ACC112 (cell line): ENCODE measurements at regions not wholly inside any gene's neighbourhood (a gene's known extent, or its start where the extent isn't known, plus 50 kb on each side); places are given as distances from the start of the nearest gene placed in this dataset.
A peak's percentile ranks its signal among the peaks of the same experiment; 100 is the strongest.

Experiments
- H2AFZ ChIP-seq: fragments of 200-600 bp; sonication (generic); one replicate; pipeline ENCODE4 v1.6.0; 2017; ENCODE audit warnings: antibody characterized with exemption, low read length; ENCODE audit not compliant: unreplicated experiment
- H3K27ac ChIP-seq: fragments of 200-600 bp; sonication (generic); 2 replicates; pipeline ENCODE4 v1.5.1; 2014; ENCODE audit warnings: low read depth, mild to moderate bottlenecking, antibody characterized with exemption, low read length, moderate library complexity
- H3K27me3 ChIP-seq: fragments of 200-600 bp; sonication (generic); 2 replicates; pipeline ENCODE4 v1.6.1; 2014; ENCODE audit warnings: mild to moderate bottlenecking, antibody characterized with exemption, low read length, moderate library complexity, mixed read lengths; ENCODE audit not compliant: insufficient read depth
- H3K36me3 ChIP-seq: fragments of 200-600 bp; sonication (generic); 2 replicates; pipeline ENCODE4 v1.6.1; 2016; ENCODE audit warnings: mild to moderate bottlenecking, antibody characterized with exemption, low read length, moderate library complexity, mixed read lengths; ENCODE audit not compliant: insufficient read depth
- H3K4me1 ChIP-seq: fragments of 200-600 bp; sonication (generic); one replicate; pipeline ENCODE4 v1.6.1; 2016; ENCODE audit warnings: low read length, mixed read lengths; ENCODE audit not compliant: insufficient read depth, unreplicated experiment, control insufficient read depth
- H3K4me3 ChIP-seq: fragments of 200-600 bp; sonication (generic); 2 replicates; pipeline ENCODE4 v1.5.1; 2014; ENCODE audit warnings: mild to moderate bottlenecking, low read depth, low read length
- H3K79me2 ChIP-seq: fragments of 200-600 bp; sonication (generic); one replicate; pipeline ENCODE4 v1.6.0; 2016; ENCODE audit warnings: low read length; ENCODE audit not compliant: control insufficient read depth, unreplicated experiment, insufficient read depth

GRCh38 chr6:6725468-6726209, 137.1 kb downstream of the LY86 start:
- no peaks in the 10 kb centered on the region for H3K27me3 ChIP-seq
- H3K36me3 ChIP-seq = no peaks in the 10 kb centered on the region
- H3K4me1 ChIP-seq = peaks cover 15% of the 10 kb centered on the region
- no peaks in the 10 kb centered on the region for H3K79me2 ChIP-seq
- H2AFZ ChIP-seq = no peak overlapping the region
- no peak overlapping the region for H3K4me3 ChIP-seq
- H3K27ac ChIP-seq = no peak overlapping the region

DNA sequence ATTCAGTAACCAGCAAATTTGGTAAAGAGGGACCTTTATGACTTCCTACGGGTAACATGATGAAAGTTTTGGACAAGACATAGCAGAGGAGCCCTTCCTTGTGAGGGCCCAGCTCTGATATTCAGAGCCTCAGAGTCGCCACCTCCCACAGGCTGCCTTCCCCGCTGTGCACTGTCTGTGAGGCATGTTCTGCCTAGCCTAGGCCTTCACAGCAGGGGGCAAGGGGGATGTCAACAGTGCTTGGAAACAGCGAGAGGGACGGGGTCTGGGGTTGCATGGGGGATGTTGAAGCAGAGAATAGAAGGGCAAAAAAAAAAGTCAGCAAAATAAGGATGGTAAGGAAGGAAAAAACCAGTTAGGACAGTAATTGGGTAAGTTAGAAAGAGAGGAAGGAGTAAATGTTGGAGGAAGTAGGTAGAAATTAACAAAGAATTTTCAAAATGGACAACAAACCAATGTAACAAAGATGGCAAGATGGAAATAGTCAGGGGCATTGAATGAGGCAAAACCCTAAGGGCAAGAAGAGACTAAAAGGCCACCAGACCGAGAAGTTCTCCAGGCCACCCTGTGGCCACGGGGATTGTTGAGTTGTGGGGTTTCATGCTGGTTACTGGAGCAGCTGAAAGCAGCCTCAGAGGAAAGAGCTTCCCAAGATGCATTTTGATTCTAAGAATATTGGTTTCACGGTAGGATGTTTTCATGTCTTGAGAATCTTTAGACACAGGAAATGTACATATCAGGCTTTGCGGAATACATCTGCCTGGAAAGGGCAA, 139.8 kb downstream of the LY86 start:
- Histone ChIP-seq H3K4me3 (no peak overlapping the region), H3K27me3 (no peaks in the 10 kb centered on the region), H3K27ac (no peak overlapping the region), H3K36me3 (no peaks in the 10 kb centered on the region), H3K79me2 (no peaks in the 10 kb centered on the region), H2AFZ (no peak overlapping the region), H3K4me1 (peaks cover 17% of the 10 kb centered on the region)

DNA sequence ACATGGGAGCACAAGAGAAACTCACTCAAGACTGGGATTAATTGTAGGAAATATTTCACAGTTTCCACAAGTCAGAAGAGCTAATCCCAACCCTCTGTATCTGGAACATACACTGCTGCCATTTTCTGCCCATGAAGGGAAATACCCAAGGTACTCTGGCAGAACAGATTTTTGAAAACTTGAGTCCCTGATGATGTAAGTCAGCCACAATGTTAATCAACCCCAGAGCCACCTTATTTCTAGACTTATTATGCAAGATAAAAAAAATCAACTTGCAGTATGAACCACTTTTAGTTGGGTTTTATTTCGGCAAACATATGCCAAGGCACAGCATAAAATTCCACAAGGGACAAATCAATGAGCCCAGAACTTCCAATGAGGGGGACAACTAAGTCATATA, 141.5 kb downstream of the LY86 start:
- no peak overlapping the region for H3K27ac ChIP-seq
- H3K4me1 ChIP-seq = peaks cover 11% of the 10 kb centered on the region
- H3K4me3 ChIP-seq = no peak overlapping the region
- H3K36me3 ChIP-seq = no peaks in the 10 kb centered on the region
- no peaks in the 10 kb centered on the region for H3K79me2 ChIP-seq
- H3K27me3 ChIP-seq = no peaks in the 10 kb centered on the region
- H2AFZ ChIP-seq = no peak overlapping the region

DNA sequence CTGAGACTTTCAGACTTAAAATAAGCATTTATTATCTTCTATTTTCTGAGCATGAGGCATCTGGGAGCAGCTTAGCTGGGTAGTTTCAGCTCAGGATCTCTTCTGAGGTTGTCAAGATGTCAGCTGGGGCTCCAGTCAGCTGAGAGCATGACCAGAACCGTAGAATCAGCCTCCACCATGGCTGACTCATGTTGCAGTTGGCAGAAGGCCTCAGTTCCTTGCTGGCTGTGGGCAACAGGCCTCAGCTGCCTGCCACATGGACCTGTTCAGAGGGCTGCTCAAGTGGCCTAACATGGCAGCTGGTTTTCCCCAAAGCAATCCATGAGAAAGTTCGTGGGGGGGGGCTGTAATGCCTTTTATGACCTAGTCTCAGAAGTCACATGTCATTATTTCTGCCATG, 142.3 kb downstream of the LY86 start:
- peak overlapping the region; percentile 52 for H2AFZ ChIP-seq
- no peaks in the 10 kb centered on the region for H3K36me3 ChIP-seq
- no peak overlapping the region for H3K4me3 ChIP-seq
- H3K79me2 ChIP-seq = no peaks in the 10 kb centered on the region
- peaks cover 9% of the 10 kb centered on the region for H3K4me1 ChIP-seq
- H3K27ac ChIP-seq = no peak overlapping the region
- H3K27me3 ChIP-seq = no peaks in the 10 kb centered on the region

DNA sequence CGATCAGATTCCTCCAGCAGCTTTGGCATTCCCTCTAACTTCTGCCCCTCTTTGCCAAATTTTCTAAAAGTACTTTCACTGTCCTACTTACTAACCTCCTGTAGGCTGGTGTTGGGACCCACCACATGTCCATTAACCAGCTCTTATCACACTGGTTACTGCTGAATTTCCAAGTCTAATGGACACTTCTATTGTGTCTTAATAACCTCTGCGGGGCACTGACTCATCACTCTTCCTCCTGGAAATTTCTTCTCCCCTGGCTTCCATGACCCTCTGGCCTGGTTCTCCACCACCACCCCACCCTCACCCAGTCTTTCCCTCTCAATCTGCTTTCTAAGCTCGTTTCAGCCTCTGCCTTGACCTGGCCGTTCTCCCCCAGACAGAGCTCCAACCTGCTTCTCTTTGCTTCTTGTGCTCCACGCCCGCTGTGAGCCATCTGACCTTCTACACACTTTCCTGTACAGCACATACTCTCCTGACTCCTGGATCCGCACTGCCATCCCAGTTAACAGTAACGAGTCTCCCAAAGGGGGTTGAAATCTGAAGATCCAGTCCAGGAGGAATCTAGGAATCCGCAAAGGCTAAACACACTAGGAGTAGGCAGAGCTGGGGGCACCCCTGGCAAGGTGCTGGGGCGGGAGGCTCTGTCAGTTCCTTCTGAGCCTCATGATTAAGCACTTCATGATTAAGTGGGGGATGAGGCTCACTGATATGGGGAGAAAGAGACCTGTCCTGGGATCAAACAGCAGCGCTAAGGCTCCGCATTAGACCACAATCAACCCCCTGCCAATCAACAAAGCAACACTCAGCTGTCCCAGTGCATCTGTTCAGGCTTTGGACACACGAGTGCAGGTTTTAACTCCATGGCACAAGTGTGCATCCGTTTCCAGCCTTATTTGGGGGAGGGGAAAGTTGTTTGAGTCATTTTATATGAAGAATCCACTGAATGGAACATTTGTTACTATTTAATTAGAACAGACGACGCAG, 146.3 kb downstream of the LY86 start:
- H3K27me3 ChIP-seq = peaks cover 18% of the 10 kb centered on the region; the same call in 1 of the 2 replicates
- no peaks in the 10 kb centered on the region for H3K79me2 ChIP-seq
- H2AFZ ChIP-seq = no peak overlapping the region
- H3K36me3 ChIP-seq = no peaks in the 10 kb centered on the region
- H3K4me1 ChIP-seq = peaks cover 9% of the 10 kb centered on the region
- no peak overlapping the region for H3K4me3 ChIP-seq
- no peak overlapping the region for H3K27ac ChIP-seq

DNA sequence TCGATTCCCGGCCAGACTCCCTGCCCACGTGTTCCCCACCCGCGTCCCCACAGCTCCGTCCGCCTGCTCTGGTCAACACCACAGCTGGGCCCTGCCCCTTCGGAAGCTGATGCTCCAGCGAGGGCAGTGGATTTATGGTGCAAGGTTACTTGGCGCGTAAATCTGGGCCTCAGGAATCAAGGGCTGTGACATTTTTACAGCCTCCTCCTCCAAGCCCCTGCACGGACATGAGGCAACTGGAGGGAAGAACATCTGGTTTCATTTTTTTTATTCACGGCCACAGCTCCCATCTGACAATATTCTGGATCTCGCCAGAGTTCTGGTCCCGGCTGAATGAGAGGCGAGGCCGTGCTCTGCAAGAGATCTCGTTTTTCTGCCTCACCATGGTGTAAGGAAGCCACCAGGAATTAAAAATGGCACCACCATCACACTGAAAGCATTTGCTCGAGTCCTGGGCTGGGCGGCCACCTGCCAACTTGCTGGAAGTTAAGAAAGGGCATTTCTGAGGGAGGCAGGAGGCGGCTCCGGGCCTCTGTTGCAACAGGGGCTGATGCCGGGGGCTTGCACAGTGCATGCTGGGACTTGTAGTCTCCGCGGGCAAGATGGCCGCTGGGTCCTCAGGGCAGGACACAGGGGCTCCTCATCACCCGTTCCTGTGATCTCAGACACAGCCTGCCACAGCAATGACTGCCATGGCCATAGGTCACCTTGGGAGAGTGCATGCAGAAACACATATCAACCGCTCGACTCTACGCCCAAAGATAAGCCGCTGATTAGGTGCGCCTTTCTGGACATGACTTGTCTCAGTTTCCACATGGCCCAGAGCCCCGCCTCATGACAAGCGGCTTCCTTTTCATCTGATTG, 148.5 kb downstream of the LY86 start:
- Histone ChIP-seq H2AFZ (peak overlapping the region; percentile 85), H3K4me1 (peaks cover 3% of the 10 kb centered on the region), H3K79me2 (no peaks in the 10 kb centered on the region), H3K4me3 (peak overlapping the region; percentile 69), H3K36me3 (no peaks in the 10 kb centered on the region), H3K27ac (no peak overlapping the region), H3K27me3 (peaks cover 21% of the 10 kb centered on the region; the same call in 1 of the 2 replicates)

GRCh38 chr6:6737671-6738070, 149.2 kb downstream of the LY86 start:
- Histone ChIP-seq H3K4me1 (peaks cover 3% of the 10 kb centered on the region), H3K4me3 (no peak overlapping the region), H3K27me3 (peaks cover 21% of the 10 kb centered on the region; the same call in 1 of the 2 replicates), H3K79me2 (no peaks in the 10 kb centered on the region), H3K27ac (no peak overlapping the region), H3K36me3 (no peaks in the 10 kb centered on the region), H2AFZ (peak overlapping the region; percentile 62)

DNA sequence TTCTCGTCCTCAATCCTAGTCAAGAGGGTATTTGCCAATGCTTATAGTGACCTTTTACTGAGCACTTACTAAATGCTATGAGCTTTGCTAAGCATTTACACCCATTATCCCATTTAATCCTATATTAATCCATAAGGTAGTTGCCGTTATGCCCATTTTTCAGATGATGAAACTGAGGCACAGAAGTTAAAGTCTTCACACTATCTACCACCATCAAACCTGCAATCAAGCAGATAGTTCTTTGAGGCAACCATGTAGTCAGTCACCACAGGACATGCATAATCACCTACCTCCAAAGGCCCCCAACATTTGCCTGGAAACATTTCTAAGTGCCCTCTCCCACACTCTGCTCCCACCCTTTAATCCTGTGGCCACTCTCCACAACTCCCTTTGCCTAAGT, 149.6 kb downstream of the LY86 start:
- peaks cover 21% of the 10 kb centered on the region; the same call in 1 of the 2 replicates for H3K27me3 ChIP-seq
- no peak overlapping the region for H3K27ac ChIP-seq
- peaks cover 3% of the 10 kb centered on the region for H3K4me1 ChIP-seq
- H3K4me3 ChIP-seq = no peak overlapping the region
- H3K36me3 ChIP-seq = no peaks in the 10 kb centered on the region
- no peaks in the 10 kb centered on the region for H3K79me2 ChIP-seq
- H2AFZ ChIP-seq = no peak overlapping the region

GRCh38 chr6:6738922-6739716, 150.6 kb downstream of the LY86 start:
- Histone ChIP-seq H3K36me3 (no peaks in the 10 kb centered on the region), H3K79me2 (no peaks in the 10 kb centered on the region), H3K27ac (no peak overlapping the region), H3K4me3 (no peak overlapping the region), H3K4me1 (peaks cover 3% of the 10 kb centered on the region), H3K27me3 (peaks cover 21% of the 10 kb centered on the region; the same call in 1 of the 2 replicates), H2AFZ (no peak overlapping the region)
